Activated CD4-positive, alpha-beta memory T cell treated with anti-CD3 and anti-CD28 coated beads, Interleukin-2, amount 10 ng/mL, durations not matched to agents 7 days and 5 days (primary cell): ENCODE measurements at regions not wholly inside any gene's neighbourhood (a gene's known extent, or its start where the extent isn't known, plus 50 kb on each side); places are given as distances from the start of the nearest gene placed in this dataset.
"Not testable (repeated sequence)": the region's sequence is repeated elsewhere in the genome, so short reads cannot be mapped to it uniquely, and the experiment has no call there.

Experiments
- CTCF ChIA-PET: fragments of 350-600 bp; sonication (Branson Sonifier 250); formaldehyde crosslinking; loops from one replicate; lab custom pipeline; 2021; ENCODE audit warnings: antibody characterized with exemption, inconsistent platforms; lab: Charles Lee
- POLR2A ChIA-PET: fragments of 350-600 bp; sonication (Branson Sonifier 250); formaldehyde crosslinking; loops from one replicate; lab custom pipeline; 2021; ENCODE audit warnings: antibody characterized with exemption; lab: Charles Lee
- DNase-seq: peaks from one replicate; pipeline ENCODE4 v3.0.0-alpha.2; 2020
- H3K27ac Mint-ChIP-seq: one replicate; pipeline ENCODE4 v1.8.0; 2021; ENCODE audit warnings: mild to moderate bottlenecking, mixed read lengths
- H3K27me3 Mint-ChIP-seq: one replicate; pipeline ENCODE4 v1.8.0; 2021; ENCODE audit warnings: mixed read lengths
- H3K36me3 Mint-ChIP-seq: one replicate; pipeline ENCODE4 v1.8.0; 2021; ENCODE audit warnings: low read depth, mixed read lengths
- H3K4me1 Mint-ChIP-seq: one replicate; pipeline ENCODE4 v1.8.0; 2021; ENCODE audit warnings: mixed read lengths
- H3K4me3 Mint-ChIP-seq: one replicate; pipeline ENCODE4 v1.8.0; 2021; ENCODE audit warnings: mild to moderate bottlenecking, mixed read lengths
- H3K9me3 Mint-ChIP-seq: one replicate; pipeline ENCODE4 v1.8.0; 2021; ENCODE audit warnings: mixed read lengths

DNA sequence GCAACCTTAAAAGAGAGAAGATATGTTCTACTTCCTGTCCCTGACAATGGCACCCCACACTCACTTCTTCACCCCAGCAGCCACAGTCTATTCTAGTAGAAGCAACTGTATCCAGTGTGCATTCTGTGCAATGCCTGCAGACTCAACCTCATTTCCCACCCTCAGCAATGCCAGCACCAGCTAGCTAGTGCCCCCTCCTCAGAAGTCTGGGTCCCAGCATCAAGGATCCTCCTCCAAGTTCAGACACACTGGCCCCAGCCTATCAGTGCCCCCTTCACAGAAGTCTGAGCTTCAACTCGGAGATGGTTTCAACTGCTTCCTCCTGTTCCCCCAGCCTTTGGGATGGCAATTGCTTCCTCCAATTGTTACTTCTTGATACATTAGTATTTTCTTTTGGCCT, 268.3 kb downstream of the MEX3B start:
- Mint-ChIP-seq H3K4me1 (no peaks in the 10 kb centered on the region), H3K27me3 (peaks cover 3% of the 10 kb centered on the region), H3K4me3 (no peak overlapping the region), H3K9me3 (no peaks in the 10 kb centered on the region), H3K36me3 (no peaks in the 10 kb centered on the region), H3K27ac (no peak overlapping the region)
- POLR2A ChIA-PET: no interaction called here
- DNase-seq: no peak
- CTCF ChIA-PET: no interaction called here

DNA sequence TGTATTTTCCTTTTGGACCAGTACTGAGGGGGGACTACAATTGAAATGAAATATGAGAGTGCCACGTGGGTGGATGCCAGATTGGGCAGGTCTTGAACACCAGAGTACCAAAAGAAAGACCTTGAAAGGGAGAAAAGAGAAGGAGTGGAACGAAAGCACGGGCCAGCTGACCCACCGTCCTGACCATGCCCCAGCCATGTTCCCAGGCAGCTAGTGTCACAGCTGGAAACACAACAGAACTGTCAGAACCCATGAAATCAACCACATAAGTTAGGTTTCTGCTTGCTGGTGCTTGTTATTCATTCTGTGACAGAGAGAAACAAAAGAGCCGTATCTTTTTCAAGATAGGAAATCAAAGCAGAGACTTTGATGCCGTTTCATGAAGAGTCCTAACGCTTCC, 268.8 kb downstream of the MEX3B start:
- Mint-ChIP-seq H3K4me3 (no peak overlapping the region), H3K4me1 (no peaks in the 10 kb centered on the region)

DNA sequence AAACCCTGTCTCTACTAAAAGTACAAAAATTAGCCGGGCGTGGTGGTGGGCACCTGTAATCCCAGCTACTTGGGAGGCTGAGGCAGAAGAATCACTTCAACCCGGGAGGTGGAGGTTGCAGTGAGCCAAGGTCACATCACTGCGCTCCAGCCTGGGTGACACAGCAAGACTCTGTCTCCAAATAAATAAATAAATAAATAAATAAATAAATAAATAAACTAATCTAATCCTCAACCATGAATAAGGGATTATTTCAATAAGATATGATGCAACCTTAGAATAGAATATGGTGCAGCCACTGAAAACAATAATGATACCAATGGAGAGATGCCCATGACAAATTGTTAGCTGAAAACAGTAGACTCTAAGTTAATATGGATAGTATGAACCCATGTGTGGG, 270.0 kb downstream of the MEX3B start:
- H3K4me1 Mint-ChIP-seq: not testable (repeated sequence)

More for the DNA sequence above, 268.8 kb downstream of the MEX3B start:
- Mint-ChIP-seq H3K36me3 (no peaks in the 10 kb centered on the region), H3K9me3 (no peaks in the 10 kb centered on the region), H3K27me3 (peaks cover 3% of the 10 kb centered on the region), H3K27ac (no peak overlapping the region)
- CTCF ChIA-PET: no interaction called here
- POLR2A ChIA-PET: no interaction called here
- no peak for DNase-seq

DNA sequence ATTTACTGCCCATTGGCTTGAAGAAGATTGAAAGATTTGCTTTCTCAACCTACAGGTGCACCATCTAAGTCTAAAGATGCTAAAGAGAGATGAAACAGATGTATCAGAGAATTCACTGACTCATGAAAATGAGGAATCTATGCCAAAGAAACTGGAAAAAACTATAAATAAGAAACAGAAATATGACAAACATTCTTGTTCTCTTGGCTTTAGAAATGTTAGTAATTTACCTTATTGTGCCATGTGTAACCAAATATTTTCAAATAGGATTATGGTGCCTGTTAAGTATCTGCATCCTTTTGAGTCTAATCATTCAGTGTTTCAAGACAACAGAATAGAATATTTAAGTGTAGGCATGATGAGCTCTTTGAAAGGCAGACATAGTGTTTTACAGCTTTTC, 271.5 kb downstream of the MEX3B start:
- no peak overlapping the region for H3K4me3 Mint-ChIP-seq
- no peaks in the 10 kb centered on the region for H3K4me1 Mint-ChIP-seq
- H3K36me3 Mint-ChIP-seq: no peaks in the 10 kb centered on the region
- no peak for DNase-seq
- H3K27me3 Mint-ChIP-seq: no peaks in the 10 kb centered on the region
- CTCF ChIA-PET: interaction anchor here (0.6 kb wide), 1 partner anchor 768 kb away, joined by 3 read pairs; no protein-coding TSS in a partner anchor
- no peak overlapping the region for H3K27ac Mint-ChIP-seq
- POLR2A ChIA-PET: no interaction called here
- peaks cover 2% of the 10 kb centered on the region for H3K9me3 Mint-ChIP-seq

More for the DNA sequence above, 270.0 kb downstream of the MEX3B start:
- H3K9me3 Mint-ChIP-seq, POLR2A ChIA-PET, DNase-seq, H3K4me3 Mint-ChIP-seq, CTCF ChIA-PET, H3K27me3 Mint-ChIP-seq, H3K36me3 Mint-ChIP-seq, H3K27ac Mint-ChIP-seq: not testable (repeated sequence)

DNA sequence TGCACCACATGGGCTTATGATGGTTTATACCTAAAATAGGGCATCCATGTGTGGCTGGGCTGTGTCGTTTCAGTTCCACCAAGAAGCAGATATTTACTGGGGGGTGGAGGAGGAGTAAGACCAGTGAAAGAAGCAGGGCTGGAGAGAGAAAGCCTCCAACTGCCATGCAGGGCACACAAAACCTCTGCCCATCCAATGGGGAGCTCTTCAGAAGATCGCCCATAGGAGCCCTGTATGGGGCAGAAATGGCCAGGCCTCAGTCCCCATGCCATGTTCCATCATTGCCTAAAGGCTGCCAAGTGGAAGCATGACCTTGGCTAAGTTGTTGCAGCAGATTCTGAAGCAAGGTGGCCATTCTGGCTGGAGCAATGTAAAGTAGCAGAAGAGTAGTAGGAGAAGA, 277.0 kb downstream of the MEX3B start:
- H3K9me3 Mint-ChIP-seq: peaks cover 2% of the 10 kb centered on the region
- no peak overlapping the region for H3K4me3 Mint-ChIP-seq
- H3K4me1 Mint-ChIP-seq: no peaks in the 10 kb centered on the region
- no peak overlapping the region for H3K27ac Mint-ChIP-seq
- H3K36me3 Mint-ChIP-seq: no peaks in the 10 kb centered on the region
- no peak for DNase-seq
- H3K27me3 Mint-ChIP-seq: no peaks in the 10 kb centered on the region
- ChIA-PET CTCF (no interaction called here), POLR2A (interaction anchor here (0.5 kb wide), 1 partner anchor 1365 kb away, joined by 3 read pairs; no protein-coding TSS in a partner anchor)

DNA sequence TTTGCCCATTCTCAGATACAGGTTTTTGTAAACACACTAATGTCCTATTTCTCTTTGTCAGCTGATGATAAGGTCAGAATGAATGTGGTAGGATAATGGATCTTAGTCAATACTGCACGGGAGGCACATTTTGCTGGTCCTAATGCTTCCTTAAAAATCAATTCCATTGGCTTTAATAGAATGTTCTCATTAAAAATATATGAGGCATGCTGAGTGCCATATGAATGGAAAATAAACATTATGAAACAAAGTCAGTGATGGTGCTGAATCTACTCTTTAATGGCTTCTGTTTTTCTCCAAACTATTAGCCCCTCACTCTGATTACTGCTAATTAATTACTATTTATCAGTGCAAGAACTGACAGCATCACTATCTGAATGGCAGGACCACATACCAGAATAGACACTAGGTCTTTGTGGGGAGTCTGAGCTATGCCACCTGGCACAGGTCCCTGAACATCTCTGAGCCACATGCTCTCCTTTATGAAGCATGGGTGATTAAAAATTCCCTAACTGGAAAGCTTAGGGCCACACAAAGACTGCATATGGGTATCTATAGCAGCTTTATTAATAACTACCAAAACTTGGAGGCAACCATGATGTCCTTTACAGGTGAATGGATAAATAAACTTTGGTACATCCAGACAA, 278.9 kb downstream of the MEX3B start:
- no peaks in the 10 kb centered on the region for H3K36me3 Mint-ChIP-seq
- no peak overlapping the region for H3K4me3 Mint-ChIP-seq
- CTCF ChIA-PET: no interaction called here
- peaks cover 2% of the 10 kb centered on the region for H3K9me3 Mint-ChIP-seq
- H3K4me1 Mint-ChIP-seq: no peaks in the 10 kb centered on the region
- no peaks in the 10 kb centered on the region for H3K27me3 Mint-ChIP-seq
- no peak for DNase-seq
- no peak overlapping the region for H3K27ac Mint-ChIP-seq
- POLR2A ChIA-PET: no interaction called here

DNA sequence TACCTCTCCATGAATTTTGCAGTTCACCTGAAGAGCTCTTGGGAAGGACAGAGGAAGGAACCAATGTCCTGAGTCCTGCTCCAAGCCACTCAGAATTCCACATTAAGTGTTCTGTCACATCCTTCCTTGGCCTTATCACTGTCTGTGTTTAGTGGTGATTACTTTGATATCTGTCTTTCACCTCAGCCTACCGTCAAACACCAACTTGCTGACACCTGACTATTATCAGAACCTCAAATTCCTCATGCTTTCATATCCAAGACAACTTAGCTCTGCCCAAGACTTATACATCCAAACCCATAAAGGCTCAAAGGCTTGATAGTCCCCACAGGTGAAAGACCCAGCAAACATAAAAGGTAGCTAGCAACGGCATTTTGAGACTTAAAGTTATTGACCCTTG, 280.0 kb downstream of the MEX3B start:
- ChIA-PET CTCF (no interaction called here), POLR2A (no interaction called here)
- H3K27me3 Mint-ChIP-seq: no peaks in the 10 kb centered on the region
- no peak for DNase-seq
- no peak overlapping the region for H3K27ac Mint-ChIP-seq
- no peak overlapping the region for H3K4me3 Mint-ChIP-seq
- peaks cover 2% of the 10 kb centered on the region for H3K9me3 Mint-ChIP-seq
- no peaks in the 10 kb centered on the region for H3K36me3 Mint-ChIP-seq
- no peaks in the 10 kb centered on the region for H3K4me1 Mint-ChIP-seq

DNA sequence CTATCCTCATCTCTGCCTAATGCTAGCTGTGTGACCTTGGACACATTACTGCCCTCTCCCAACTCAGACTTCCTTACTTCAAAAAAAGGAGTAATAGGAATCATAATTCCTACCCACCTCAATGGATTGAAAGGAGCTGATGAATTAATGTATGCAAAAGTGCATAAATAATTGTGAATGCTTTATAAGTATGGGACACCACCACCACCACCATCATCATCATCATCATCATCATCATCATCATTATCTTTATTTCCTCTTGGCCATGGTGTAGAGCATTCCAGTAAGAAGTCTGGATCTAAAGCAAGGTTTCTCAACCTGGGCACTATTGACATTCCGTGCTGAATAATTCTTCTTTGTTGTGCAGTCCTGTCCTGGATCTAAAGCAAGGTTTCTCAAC, 282.5 kb downstream of the MEX3B start:
- ChIA-PET POLR2A (no interaction called here), CTCF (no interaction called here)
- DNase-seq: no peak
- no peaks in the 10 kb centered on the region for H3K36me3 Mint-ChIP-seq
- H3K4me1 Mint-ChIP-seq: no peaks in the 10 kb centered on the region
- H3K4me3 Mint-ChIP-seq: no peak overlapping the region
- no peak overlapping the region for H3K27ac Mint-ChIP-seq
- H3K27me3 Mint-ChIP-seq: no peaks in the 10 kb centered on the region
- H3K9me3 Mint-ChIP-seq: no peaks in the 10 kb centered on the region

DNA sequence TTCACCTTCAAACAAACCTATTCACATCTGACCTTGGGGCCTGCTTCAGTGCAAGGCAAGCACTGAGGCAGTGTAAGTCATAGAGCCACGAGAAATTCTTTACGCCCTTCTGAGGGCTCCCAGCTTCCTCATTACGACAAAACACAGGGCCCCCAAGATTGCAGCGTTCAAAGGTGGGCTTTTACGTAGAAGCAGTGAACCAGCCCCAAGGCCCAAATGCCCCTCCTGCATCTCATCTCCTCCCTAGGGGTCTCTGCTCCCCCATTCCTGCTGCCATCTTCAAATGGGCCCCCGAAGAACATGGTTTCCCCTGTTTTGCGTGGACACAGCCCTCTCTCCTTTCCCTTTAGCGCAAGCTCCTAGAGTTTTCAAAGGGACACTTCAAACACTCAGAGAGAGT, 285.1 kb downstream of the MEX3B start:
- CTCF ChIA-PET: no interaction called here
- no peak overlapping the region for H3K27ac Mint-ChIP-seq

DNA sequence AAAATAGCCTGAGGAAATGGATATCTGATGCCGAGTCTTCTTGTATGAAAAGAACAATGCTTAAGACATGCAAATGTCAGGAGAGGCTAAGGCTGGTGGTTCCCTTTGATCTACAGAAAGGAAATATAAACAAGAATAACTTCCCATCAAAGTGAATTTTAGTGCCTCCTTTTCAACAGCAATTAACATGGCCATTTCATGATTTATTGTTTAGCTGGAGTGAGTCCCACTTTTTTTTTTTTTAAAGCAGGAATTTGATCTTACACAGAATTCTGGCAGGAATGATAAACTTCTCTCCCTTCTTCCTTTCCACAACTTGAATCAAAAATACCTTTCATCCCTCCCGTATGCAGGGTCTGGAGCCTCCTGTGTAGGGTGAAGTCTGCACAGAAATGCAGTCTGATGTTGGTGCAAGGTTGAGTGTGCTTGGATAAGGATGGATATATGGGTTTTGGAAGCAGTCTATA, 287.0 kb downstream of the MEX3B start:
- H3K27me3 Mint-ChIP-seq: no peaks in the 10 kb centered on the region
- H3K4me1 Mint-ChIP-seq: no peaks in the 10 kb centered on the region
- H3K9me3 Mint-ChIP-seq: no peaks in the 10 kb centered on the region
- no peaks in the 10 kb centered on the region for H3K36me3 Mint-ChIP-seq
- no peak for DNase-seq
- no peak overlapping the region for H3K4me3 Mint-ChIP-seq
- H3K27ac Mint-ChIP-seq: no peak overlapping the region
- POLR2A ChIA-PET: no interaction called here
- CTCF ChIA-PET: no interaction called here

More for the DNA sequence above, 285.1 kb downstream of the MEX3B start:
- H3K4me1 Mint-ChIP-seq: no peaks in the 10 kb centered on the region
- DNase-seq: no peak
- no peaks in the 10 kb centered on the region for H3K27me3 Mint-ChIP-seq
- no peaks in the 10 kb centered on the region for H3K36me3 Mint-ChIP-seq
- no peaks in the 10 kb centered on the region for H3K9me3 Mint-ChIP-seq
- POLR2A ChIA-PET: no interaction called here
- no peak overlapping the region for H3K4me3 Mint-ChIP-seq

DNA sequence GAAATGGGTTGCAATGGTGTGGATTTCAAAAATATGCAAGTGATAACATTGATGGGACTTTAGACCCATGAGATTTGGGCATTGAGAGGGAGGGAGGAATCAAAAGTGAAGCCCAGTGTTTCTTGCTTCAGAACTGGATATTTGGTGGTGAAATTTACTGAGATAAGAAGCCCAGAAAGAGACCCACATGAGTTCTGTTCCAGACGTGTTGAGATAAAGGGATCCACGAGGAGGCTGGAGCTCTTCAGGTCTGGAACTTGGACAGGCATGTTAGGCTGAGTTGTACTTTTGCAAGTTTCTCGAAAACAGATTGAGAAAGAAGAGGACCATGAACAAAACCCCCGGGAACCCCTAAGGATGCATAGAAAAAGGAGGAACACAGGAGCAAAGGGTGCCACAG, 290.2 kb downstream of the MEX3B start:
- no peak overlapping the region for H3K27ac Mint-ChIP-seq
- H3K36me3 Mint-ChIP-seq: no peaks in the 10 kb centered on the region
- no peak for DNase-seq
- no peak overlapping the region for H3K4me3 Mint-ChIP-seq
- no peaks in the 10 kb centered on the region for H3K4me1 Mint-ChIP-seq
- H3K9me3 Mint-ChIP-seq: no peaks in the 10 kb centered on the region
- no peaks in the 10 kb centered on the region for H3K27me3 Mint-ChIP-seq
- POLR2A ChIA-PET: no interaction called here
- CTCF ChIA-PET: no interaction called here

DNA sequence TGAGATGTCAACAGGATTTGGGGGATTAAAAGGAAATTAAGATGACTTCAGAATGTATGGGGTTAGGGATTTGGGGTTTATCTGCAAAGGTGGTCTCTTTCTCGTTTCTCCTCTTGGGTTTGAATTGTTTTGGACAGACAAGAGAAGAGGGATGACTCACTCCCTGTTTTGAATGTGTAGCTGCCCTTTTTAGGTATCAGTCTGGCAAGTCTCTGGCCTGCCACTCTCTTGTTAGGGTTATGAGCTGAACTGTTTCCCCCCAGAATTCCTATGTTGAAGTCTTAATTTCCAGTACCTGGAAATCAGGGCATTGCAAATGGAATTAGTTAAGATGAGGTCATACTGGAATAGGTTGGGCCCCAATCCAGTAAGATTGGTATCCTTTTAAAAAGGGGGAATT, 291.7 kb downstream of the MEX3B start:
- ChIA-PET POLR2A (no interaction called here), CTCF (no interaction called here)
- H3K4me3 Mint-ChIP-seq: no peak overlapping the region
- no peaks in the 10 kb centered on the region for H3K9me3 Mint-ChIP-seq
- no peak for DNase-seq
- no peaks in the 10 kb centered on the region for H3K4me1 Mint-ChIP-seq
- no peaks in the 10 kb centered on the region for H3K36me3 Mint-ChIP-seq
- H3K27me3 Mint-ChIP-seq: no peaks in the 10 kb centered on the region
- H3K27ac Mint-ChIP-seq: no peak overlapping the region

DNA sequence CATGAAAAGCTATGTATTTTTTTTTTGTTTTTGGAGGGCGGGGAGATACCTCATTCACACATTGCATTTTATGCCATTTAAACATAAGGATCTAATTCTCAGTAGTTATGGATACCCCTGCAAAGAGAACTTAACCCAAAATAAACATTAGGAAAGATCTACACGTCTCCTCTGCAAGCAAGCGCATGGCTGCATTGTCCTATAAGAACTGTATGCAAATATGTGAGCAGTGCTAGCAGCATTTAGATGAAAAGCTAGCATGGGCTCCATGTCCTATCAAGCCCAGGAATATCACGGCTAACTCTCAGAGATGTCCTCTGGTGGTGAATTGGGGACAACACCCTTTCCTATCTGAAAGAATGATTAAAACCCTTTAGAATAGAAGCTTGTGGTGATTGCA, 292.8 kb downstream of the MEX3B start:
- Mint-ChIP-seq H3K27ac (no peak overlapping the region), H3K4me3 (no peak overlapping the region), H3K9me3 (no peaks in the 10 kb centered on the region), H3K27me3 (no peaks in the 10 kb centered on the region), H3K4me1 (no peaks in the 10 kb centered on the region), H3K36me3 (no peaks in the 10 kb centered on the region)
- POLR2A ChIA-PET: no interaction called here
- CTCF ChIA-PET: no interaction called here
- DNase-seq: no peak

DNA sequence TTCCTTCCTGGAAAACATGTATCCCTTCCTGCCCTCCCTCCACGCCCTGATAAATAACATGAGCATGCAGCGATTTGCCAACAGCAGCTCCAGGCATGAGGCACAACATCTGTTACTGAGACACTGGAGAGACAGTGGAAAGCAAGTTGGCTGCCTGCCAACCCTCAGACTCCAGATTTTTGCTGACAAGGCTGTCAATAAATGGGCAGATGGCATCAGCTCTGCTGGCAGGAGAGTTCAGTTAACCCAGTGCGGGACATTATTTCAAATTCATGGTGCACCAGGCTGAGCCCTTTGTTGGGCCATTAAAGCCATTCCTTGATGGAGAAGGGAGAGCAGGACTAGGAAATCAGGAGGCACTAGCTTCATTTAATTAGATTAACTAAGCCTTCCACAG, 293.3 kb downstream of the MEX3B start:
- H3K4me1 Mint-ChIP-seq: no peaks in the 10 kb centered on the region

More for the DNA sequence above, 293.3 kb downstream of the MEX3B start:
- ChIA-PET POLR2A (no interaction called here), CTCF (interaction anchor here (0.6 kb wide), 1 partner anchor 1630 kb away, joined by 5 read pairs; no protein-coding TSS in a partner anchor)
- DNase-seq: no peak
- Mint-ChIP-seq H3K9me3 (no peaks in the 10 kb centered on the region), H3K27ac (no peak overlapping the region), H3K36me3 (no peaks in the 10 kb centered on the region), H3K27me3 (no peaks in the 10 kb centered on the region), H3K4me3 (no peak overlapping the region)
